HG03354 (cell line): ENCODE measurements at regions not wholly inside any gene's neighbourhood (a gene's known extent, or its start where the extent isn't known, plus 50 kb on each side); places are given as distances from the start of the nearest gene placed in this dataset.

Experiments
- ATAC-seq: cut with Tn5 transposase; IDR thresholded peaks from one replicate; pipeline ENCODE4 v1.9.1; 2021; ENCODE audit warnings: mild to moderate bottlenecking; ENCODE audit not compliant: unreplicated experiment, poor library complexity, severe bottlenecking

DNA sequence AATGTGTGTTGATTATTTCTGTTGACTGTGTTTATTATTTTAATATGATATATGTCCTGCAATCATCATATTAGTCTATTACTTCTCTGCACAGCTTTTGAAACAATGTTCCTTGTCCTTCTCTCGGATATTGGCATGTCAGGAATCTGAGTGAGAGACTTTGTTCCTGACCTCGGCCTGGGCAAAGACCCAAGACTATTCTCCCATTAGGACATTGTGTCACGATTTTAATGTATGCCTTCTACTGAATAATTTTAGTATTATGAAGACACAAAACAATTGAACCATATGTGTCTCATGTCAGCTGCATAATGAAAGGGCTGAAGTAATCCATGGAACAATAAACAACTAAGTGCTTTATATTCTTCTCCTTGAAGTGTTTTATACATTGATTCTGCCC lies 580.8 kb upstream of the TENM3 start:
- ATAC-seq: no peak

DNA sequence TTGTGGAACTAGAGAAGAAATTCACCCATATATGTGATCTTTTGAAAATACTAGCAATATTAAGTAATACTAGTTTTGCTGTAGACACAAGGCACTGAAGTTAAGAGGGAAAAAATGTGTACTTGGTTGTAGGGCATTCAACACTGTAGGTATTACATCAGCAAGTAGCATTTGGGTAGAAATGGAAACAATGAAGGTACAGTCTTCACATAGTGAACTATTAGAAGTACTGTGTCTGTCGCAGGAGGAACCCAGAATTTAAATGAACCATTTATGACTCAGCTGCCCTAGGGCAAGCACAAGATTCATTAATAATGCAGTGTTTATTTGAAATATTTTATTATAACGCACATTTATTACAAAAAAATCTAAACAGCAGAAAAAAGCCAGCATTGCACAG lies 572.7 kb upstream of the TENM3 start:
- ATAC-seq: no peak

DNA sequence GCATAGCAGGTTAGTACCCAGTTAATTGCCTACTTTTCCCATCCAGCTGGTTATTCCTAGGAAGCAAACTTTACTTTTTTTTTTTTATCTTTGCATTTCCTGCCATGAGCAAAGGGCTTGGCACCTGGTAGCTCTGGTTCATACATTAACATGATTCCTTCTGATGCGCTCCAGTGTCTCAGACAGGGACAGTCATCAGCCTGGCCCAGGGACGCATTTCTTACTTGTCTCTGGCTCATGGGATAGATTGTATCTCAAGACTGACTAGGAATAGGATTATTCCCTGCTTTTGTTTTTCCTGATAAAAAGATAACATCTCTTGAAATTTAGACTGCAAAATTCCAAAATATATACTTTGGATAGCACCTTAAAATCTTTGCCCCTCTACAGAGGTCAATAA lies 571.5 kb upstream of the TENM3 start:
- ATAC-seq: no peak

DNA sequence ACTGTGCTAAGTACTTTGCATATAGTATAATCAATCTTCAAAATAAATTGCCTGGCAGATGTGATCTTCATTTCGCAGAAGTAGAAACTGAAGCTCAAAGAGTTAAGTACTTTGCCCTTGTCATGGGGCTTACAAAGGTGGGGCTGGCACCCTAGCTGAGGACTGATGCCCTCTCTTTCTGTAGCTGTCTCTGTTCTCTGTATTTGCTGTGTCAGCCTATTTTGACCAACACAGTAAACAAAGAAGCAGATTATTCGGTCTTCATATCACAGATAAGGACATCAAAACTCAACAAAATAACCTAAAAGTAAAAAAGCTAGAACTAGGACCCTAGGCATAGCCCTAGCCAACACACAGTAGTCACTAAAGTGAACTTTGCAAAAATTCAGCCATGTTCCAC lies 570.5 kb upstream of the TENM3 start:
- no peak for ATAC-seq

DNA sequence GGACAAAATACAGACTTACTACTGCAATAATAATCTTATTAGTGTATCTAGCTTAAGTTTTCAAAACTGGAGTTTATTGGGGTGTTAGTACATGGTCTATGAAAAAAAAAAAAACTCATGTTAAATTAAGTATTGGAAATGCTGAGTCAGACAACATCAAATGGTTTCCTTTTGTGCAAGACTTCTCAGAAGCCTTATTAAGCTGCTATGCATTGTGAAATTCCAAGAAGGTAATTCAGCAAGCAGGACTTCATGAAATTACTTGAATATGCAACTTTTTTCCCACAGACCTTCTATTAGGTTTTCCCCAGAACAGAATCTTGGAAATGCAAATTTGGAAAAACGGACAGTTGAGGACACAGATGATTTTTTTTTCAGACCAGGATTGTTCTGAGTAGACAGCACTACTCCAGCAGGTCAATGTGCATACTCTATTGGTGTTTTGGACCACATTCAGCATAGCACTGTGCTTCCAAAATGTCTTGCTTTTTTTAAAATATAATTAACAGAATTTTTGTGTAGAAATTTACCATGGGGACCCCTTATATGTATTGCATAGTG lies 568.8 kb upstream of the TENM3 start:
- ATAC-seq: no peak

DNA sequence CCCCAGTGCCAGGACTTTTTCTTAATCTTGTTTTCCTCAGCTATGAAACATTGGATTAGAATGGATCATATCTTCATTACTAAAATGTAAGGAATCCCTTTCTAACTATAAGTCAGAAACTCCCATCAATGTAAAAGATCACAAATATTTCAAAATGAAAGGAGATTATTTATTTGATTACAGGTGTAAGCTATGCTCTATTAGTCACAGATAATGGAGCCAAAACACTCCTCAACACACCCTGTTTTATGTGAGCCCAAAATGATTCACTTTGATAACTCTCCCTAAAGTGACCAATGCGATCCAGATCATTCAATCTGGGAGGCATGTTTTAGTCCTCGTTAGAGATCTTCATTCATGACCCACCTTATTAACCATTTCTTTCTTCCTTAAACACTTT lies 566.7 kb upstream of the TENM3 start:
- ATAC-seq: no peak

DNA sequence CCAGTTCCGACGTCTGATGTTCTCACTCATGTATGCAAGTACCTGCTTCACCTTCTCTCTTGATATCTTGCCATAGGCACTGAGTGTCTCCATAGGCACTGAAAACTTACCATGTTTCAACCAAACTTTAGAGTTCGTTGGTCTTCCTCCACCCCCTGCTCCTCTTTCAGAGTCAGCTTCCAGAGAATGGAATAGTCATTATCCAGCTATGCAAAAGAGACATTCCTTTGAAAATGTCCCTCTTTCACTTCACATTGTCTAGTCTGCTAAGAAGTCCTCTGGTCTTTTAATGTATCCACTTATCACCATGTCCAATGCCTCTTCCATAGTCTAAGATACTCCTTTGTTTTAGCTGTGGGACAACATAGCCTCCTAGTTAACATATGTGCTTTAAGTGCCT lies 566.0 kb upstream of the TENM3 start:
- no peak for ATAC-seq

DNA sequence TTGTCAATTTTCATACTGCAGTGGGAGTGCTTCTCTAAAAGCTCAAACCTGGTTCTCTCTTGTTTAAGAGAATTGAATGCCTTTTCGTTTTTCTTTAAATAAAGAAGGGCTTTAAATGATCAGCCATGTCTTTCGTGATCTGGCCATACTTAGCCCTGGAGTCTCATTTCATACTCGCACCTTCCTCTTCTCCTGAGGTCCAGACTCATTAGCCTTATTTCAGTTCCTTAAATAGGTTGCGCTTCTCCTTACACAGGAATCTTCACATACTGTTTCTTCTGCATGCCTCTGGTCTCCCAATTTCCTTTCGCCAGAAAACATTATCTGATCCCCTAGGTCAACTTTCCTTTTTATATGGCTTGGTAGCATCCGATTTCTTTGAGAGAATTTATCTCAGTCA lies 565.6 kb upstream of the TENM3 start:
- ATAC-seq: no peak

DNA sequence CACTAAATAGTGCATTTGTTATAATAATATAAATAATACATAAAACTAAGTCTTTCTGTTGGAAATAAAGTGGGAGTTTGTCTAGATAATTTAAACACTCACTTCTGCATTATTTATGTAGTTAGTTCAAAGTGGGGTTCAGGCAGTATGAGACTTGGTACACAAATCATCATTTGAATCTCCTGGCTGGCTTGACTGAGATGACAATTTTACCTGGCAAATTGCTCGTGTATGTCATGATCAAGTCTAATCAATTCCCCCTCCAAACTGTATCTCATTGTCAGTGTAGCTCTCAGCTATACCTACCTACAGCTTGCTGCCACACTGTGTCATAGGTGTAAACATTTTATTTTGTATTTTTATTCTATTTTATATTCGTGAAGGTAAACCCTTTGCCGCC lies 563.4 kb upstream of the TENM3 start:
- ATAC-seq: no peak

DNA sequence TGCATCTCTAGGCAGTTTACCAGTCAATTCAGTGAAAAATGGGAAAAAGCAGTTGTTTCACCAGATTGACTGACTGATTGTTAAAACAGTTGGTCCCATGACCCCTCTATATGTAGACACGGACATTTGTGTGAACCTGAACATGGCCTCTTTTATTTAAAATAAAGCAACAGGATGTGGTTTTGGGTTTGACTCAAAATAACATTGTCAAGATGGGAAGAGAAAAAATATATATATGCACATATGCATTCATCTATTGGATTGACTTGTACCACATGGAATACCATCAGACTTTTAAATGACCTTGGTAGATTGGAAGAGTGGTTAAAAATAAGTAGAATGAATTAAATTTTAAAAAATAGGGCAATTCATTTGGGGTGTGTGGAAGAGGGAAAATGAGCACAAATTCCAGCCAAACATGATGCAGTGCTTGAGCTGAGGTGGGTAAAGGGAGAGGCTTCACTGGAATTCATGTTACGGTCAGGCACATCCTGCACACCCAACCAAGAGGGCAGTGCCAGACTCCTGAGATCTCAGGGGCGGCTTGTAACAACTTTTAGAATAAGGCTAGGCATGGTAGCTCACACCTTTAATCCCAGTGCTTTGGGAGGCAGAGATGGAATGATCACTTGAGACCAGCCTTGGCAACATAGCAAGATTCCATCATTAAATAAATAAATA lies 560.7 kb upstream of the TENM3 start:
- ATAC-seq: no peak

DNA sequence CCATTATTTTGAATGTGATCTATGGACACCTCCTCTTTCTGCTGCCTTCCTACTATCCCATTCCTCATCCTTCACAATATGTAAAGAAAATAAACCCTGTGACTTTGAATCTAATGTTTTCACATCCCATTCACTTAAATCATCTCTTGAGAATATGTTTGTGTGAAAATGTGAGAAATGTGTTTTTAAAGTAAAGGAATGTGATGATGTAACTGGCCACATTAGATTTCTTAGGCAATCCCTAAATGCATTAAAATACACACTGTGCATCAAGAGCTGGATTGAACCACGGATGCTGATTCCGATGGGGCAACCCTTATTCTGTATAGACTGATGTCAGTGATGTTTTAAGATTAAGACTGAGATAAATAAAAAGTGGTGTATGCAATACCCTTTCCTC lies 558.9 kb upstream of the TENM3 start:
- ATAC-seq: no peak

DNA sequence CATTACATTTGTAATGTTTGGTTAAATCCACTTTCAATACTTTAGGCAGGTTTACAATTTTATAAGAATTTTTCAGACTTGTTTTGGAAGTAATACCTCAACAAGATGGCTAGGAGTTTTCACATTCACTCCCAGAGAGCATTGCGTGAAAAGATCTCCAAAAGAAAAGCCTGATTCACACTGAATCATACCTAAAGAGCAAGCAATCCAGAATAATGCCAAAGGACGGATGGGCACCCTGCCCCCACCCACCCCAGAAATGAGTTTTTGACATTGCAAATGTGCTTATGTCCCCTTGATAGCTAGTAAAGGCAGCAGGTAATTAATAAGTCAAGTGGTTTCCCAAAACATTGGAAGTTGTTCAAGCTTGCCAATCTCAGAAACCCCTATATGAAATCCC lies 557.7 kb upstream of the TENM3 start:
- no peak for ATAC-seq

DNA sequence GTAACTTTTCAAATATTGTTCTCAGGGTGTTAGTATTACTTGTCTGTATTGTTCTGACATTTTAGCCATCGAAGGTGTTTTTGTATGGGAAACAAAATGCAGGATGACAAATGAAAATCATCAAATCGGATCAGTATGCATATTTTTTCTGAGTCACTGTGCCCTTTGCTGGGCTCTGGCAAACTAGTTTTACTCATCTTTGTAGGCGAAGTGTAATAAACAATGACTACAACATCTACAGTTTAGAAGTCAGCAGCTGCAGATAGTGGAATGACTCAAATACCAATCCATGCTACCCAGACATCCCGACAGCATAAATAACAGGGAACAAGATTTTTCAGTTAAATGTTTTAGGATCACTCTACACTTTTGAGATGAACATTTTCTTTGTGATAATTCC lies 557.3 kb upstream of the TENM3 start:
- no peak for ATAC-seq

DNA sequence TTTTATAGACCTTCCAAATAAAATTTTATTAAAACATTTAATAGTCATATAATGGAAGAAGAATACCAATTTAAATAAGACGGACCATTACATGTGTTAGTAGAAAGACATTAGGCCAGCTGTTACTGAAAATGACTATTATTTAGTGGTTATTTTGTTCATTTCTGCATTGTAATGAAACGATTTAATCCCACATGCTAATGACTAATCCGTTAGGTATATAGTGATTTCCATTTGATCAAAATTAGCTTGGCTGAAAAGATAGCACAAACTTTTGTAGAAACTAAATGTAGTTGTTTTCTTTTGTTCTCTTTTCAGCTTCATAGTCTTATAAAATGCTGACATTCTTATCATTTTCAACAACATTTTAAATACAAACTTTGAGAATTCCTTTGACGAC lies 556.1 kb upstream of the TENM3 start:
- no peak for ATAC-seq

DNA sequence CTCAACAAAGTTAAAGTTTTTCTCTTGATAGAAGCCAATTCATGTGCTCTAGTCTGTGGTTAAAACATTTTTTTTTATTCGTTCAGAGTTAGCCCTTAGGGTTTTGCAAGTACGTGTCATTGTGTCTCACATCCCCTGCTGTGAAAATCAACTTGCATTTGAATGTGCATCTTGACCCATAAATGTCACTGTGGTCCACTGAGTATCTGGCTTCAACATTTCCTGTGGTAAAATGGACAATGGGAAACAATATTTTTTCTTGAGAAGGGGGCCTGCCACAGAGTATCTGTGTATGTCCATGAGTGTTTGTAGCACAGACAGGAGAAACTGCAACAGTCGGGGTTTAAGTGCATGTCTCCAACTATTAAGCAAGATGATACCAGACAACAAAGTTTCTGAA lies 554.8 kb upstream of the TENM3 start:
- ATAC-seq: no peak

DNA sequence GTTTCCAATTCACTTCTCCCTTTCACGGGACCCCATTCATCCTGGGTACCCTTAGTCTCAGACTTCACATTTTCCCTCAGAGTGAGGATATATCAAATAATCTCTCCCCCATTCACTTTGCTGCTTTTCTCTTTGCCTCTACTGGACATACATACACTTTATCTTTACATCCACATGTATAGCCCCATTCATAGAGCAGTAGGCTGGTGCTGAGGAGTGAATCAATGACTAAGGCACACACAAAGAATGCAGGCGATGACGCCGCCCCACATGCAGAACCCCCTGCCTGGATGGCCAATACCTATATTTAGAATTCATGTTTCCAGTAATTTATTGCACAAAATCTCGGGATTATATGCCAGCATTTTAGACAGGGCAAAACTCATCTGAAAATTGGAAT lies 554.3 kb upstream of the TENM3 start:
- ATAC-seq: no peak

DNA sequence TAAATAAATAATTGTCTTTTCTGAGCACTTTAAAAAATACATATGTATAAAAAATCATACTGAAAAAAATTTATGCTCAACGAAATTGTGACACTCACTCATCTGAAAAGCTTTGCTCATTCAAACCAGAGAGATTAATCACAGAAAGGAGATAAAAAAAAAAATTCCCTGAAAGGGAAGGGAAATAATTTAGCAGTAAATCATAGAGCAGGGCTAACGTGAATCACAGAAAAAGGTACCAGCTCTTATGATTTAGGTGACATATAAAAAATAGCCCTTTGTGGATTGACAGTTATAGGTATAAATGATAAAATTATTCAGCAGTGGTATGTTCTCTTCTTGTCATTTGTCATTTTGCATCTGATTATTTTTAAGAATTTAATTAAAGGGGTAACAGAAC lies 552.7 kb upstream of the TENM3 start:
- no peak for ATAC-seq

DNA sequence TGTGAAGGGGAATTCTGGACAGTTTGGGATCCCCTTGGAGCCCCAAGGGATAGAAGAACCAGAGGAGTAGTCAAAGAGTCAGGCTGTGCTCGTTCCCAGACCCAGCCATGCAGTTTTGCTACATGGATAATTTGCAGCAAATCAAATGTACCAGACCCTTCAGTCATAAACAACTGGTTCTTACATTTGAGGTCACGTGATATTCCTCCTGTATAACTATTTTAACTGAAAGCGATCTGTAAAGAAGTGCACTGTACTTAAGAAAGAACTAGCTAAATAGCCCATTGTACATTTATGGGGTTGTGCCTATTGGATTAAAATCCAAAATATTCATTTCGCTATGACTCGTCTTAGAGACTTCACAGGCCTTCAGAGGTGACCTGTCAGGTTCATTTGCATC lies 550.2 kb upstream of the TENM3 start:
- ATAC-seq: no peak

DNA sequence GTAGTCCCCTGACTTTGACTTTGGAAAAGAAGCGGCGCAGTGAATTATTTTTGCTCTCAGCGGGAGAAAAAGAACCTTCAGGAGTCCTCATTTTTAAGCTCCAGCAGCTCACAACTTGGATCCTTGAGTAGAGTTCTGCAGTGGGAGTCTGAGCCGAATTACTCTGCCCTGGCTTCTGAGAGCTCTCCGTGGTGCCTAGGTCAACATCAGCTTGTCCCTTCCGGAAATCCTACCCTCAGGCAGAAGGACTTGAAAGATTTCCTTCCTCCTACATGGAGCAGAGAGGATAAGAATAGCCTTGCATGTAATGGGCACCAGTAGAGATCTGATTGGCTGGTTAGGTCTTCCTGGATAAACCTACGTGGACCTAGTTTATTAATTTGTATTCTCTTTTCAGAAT lies 549.7 kb upstream of the TENM3 start:
- no peak for ATAC-seq

DNA sequence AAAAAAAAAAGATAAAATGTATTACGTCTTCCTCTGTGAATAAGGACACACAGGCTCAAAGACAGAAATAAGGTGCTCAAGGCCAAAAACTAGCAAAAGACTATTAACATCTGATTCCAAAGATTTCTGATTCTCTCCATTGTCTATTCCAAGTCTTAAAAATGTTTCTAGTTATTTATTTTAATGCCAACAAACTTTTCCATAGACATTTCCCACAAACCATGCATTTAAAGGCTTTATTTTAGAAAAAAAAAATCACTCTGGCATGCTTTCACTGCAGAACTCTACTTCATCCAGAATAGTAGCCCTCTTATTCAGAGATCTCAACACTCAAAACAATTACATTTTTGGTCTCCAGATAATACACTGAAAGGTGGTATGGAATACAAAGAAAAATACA lies 545.0 kb upstream of the TENM3 start:
- no peak for ATAC-seq

DNA sequence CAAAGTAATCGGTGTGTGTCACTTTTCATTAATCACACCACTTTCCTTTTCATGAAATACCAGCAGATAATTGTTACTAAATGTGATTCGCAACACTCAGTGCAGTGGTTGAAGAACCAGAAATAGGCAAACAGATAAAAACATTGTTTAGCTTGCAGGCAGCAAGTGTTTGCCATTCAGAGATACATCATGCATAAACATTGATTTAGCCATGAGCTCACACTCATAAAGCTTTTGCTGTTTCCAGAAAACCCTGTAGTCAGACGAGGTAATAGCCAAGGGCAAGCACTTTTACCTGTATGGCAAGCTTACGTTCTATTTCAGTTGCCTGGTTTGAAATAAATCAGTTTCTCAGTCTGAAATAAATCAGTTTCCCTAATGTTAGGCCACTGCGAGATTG lies 542.0 kb upstream of the TENM3 start:
- no peak for ATAC-seq

DNA sequence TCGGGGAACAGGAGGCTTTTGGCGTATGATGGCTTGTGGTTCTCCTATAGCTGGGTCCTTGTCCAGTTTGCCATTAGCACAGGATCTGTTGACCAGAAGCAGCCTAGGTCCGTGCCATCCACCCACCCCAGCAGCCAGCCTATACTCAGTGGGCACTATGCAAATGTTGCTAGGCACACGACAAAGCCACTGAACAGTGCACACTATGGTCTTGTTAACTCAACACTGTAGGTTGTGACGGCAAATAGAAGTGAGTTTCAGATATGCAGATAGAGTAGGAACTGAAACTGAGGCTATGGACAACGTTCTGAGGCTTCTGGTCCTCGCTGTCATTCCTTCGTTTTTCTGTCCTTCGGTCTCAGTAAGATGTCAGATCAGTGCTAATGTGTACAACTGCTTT lies 541.3 kb upstream of the TENM3 start:
- ATAC-seq: no peak
